Omental fat pad (tissue), 3 donors: ENCODE measurements at regions not wholly inside any gene's neighbourhood (a gene's known extent, or its start where the extent isn't known, plus 50 kb on each side); places are given as distances from the start of the nearest gene placed in this dataset.

Experiments used
- ATAC-seq: fragments of 150-250 bp; one replicate; pipeline ENCODE4 v1.9.1; 2016; ENCODE audit warnings: mild to moderate bottlenecking, moderate library complexity; ENCODE audit not compliant: low FRiP score
- DNase-seq: peaks from one replicate; pipeline ENCODE4 v3.0.0-alpha.2; 2019; ENCODE audit warnings: low spot score
- TF ChIP-seq, protein P1 (sequence below), 3 donors: fragments of 450-650 bp; IDR thresholded peaks; one replicate each; pipeline ENCODE4 v1.5.1; 2016 to 2017; ENCODE audit warnings: antibody characterized with exemption in 3 of 3, mild to moderate bottlenecking in 3 of 3, moderate library complexity in 2 of 3

DNA sequence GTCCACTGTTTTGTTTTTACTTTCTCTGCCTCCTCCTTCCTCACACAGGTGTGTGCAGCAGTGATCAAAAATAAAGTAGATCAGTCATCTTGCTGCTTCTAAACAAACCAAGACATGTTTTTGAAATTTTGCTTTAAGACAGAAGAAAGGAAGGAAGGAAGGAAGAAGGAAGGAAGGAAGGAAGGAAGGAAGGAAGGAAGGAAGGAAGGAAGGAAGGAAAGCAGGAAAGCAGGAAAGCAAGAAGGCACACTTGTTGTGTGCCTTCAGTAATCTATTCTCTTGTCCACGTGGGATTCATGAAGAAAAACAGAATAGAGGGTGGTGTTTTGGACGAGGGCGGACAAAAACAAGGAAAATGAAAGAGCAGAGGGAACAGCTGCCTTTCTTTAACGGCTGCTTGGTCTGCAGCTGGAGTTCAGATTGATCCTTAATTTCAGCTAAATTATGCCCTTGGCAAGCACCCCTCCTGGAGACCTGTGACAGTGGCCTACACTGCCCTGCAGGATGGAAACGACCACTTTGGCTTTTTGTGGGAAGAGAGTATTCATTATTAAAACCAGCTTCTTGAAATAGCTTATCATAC is 188.5 kb upstream of the IRX3 start:
- ATAC-seq (no peak), DNase-seq (no peak)
- TF ChIP-seq, protein P1, sequence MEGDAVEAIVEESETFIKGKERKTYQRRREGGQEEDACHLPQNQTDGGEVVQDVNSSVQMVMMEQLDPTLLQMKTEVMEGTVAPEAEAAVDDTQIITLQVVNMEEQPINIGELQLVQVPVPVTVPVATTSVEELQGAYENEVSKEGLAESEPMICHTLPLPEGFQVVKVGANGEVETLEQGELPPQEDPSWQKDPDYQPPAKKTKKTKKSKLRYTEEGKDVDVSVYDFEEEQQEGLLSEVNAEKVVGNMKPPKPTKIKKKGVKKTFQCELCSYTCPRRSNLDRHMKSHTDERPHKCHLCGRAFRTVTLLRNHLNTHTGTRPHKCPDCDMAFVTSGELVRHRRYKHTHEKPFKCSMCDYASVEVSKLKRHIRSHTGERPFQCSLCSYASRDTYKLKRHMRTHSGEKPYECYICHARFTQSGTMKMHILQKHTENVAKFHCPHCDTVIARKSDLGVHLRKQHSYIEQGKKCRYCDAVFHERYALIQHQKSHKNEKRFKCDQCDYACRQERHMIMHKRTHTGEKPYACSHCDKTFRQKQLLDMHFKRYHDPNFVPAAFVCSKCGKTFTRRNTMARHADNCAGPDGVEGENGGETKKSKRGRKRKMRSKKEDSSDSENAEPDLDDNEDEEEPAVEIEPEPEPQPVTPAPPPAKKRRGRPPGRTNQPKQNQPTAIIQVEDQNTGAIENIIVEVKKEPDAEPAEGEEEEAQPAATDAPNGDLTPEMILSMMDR (IDR thresholded peaks at IDR 0.05): no peak

DNA sequence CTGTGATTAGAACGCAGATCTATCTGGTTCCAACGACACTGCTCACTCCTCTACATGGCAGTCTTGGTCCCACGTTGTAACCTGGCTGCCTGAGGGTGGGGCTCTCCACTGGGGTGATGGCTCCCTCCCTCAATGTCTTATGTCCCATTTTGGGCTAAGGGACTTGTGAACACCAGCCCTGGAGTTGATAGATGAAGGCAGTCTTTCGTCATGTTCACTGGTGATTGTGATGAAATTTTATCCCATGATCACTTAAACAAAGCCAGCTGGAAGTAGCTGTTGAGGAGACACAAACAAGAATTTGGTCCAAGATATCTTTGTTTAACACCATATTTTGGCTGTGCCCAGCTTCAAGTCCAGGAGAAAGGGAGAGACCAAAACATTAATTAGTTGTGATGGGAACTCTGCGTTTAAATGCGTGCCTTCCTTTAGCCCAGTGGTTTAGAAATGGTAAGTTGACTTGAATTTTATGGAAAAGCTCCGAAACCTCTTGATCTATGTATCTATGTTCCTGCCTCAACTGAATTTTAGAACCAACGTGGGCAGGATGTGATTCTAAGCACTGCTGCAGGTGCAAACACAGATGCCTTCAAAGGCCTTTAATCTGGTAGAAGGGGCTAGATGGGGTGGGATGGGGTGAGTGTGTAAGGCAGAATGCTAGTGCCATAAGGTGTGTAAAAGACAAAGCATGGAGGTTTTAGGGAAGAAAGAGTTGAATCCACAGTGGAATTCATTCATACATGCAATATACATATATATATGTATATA is 186.8 kb upstream of the IRX3 start:
- TF ChIP-seq, protein P1 (IDR thresholded peaks at IDR 0.05): no peak
- no peak for DNase-seq
- ATAC-seq: no peak

DNA sequence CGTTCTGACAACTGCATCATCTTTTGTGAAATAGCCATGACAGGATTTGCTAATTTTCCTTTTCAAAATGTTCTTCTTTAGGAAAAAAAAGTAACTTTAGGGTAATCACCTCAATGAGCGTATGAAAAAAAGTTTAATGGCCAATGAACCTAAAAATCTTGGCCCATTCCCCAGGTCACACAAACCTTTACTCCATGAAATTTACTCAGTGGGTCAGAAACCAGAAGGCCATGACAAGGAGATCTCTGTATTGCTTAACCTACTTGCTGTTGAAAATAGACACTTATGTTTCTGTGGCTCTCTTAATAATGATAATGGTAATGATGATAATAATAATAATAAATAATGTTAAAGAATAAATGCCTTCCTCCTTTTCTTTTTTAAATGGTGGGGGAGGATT is 180.8 kb upstream of the IRX3 start:
- DNase-seq: no peak
- TF ChIP-seq, protein P1 (IDR thresholded peaks at IDR 0.05): no peak
- ATAC-seq: no peak

DNA sequence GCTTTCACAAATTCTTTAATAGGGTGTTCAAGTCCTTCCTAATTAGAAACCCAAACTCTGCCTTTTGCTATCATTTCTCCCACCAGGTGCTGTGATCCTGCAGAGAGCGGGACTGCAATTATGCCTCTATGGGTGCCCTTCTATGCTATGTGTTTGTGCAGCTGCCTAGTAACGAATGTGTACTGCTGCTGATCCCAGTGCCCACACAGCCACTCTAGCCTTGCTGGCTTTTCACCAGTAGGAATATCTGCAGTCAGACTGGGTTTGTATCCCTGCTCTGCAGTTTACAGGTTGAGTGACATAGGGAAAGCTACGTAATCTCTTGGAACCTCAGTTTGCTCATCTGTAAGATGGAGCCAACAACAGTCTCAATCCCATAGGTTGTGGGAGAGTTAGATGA is 179.6 kb upstream of the IRX3 start:
- no peak for DNase-seq
- TF ChIP-seq, protein P1 (IDR thresholded peaks at IDR 0.05): no peak
- no peak for ATAC-seq

DNA sequence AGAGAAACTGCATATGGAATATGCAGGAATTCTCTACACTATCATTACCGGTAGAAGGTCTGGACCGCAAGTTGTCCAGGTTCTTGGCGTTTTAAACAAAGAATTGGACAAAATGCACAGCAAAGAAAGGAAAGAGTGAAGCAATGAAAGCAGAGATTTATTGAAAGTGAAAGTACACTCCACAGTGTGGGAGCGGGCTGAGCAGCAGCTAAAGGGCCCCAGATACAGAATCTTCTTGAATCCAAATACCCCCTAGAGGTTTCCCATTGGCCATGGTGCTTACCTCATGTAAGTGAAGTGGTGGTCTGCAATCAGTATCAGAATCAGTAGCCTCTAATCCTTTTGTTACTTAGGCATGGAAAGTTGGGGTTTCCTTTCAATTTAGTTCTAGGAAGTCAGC is 178.5 kb upstream of the IRX3 start:
- TF ChIP-seq, protein P1 (IDR thresholded peaks at IDR 0.05): no peak
- ATAC-seq (no peak), DNase-seq (no peak)

DNA sequence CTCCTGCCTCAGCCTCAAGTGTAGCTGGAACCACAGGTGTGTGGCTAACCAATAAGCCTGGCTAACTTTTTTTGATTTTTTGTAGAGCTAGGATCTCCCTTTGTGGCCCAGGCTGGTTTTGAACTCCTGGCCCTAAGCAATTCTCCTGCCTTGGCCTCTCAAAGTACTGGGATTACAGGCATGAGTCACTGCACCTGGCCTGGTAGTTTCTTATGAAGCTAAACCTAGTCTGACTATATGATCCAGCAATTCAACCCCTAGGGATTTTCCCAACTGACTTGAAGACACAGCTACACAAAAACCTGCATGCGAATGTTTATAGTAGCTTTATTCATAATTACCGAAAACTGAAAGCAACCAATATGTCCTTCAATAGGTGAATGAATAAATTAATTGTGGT is 176.2 kb upstream of the IRX3 start:
- DNase-seq: no peak
- ATAC-seq: no peak
- TF ChIP-seq, protein P1 (IDR thresholded peaks at IDR 0.05): no peak

DNA sequence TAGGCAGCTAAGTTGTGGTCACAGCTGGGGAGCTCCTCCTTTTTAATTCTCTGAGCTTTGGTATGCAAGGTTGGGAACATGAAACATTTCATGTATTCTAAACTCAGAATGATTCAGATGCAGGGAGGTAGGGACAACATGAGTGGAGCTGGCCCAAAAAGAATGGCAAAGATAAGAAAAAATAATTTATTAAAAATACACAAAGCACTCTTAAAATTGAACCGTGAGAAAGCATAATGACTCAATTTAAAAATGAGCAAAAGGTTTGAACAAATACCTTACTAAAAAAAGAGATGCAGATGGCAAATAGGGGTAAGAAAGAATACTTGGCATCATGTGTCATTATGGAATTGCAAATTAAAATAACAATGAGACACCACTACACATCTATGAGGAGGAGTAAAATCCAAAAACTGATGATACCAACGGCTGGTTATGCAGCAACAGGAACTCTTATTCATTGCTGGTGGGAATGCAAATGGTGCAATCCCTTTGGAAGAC is 175.6 kb upstream of the IRX3 start:
- ATAC-seq (no peak), DNase-seq (no peak)
- TF ChIP-seq, protein P1 (IDR thresholded peaks at IDR 0.05): no peak
